Transverse colon (tissue), 4 donors: ENCODE measurements at regions not wholly inside any gene's neighbourhood (a gene's known extent, or its start where the extent isn't known, plus 50 kb on each side); places are given as distances from the start of the nearest gene placed in this dataset.

Source experiments
- CTCF ChIP-seq, 5 experiments: fragments of 200-600 bp in 3 of 5; fragments of 450-650 bp in 2 of 5; sonication (generic) in 3 of 5; IDR thresholded peaks; 1 replicate in 2 of 5; 2 replicates in 3 of 5; pipeline ENCODE4 v1.5.1; 2016 to 2017; ENCODE audit warnings: antibody characterized with exemption in 5 of 5, inconsistent platforms in 3 of 5, mild to moderate bottlenecking in 2 of 5, moderate library complexity in 1 of 5
- POLR2A ChIP-seq: fragments of 450-650 bp; IDR thresholded peaks from one replicate; pipeline ENCODE4 v1.6.1; 2016; ENCODE audit warnings: antibody characterized with exemption, mild to moderate bottlenecking, moderate library complexity
- POLR2AphosphoS5 ChIP-seq, 3 donors: sonication (generic); formaldehyde crosslinking; IDR thresholded peaks; one replicate each; pipeline ENCODE4 v1.6.1; 2016; ENCODE audit warnings: antibody characterized with exemption in 3 of 3

GRCh38 chr6:170017603-170018320 is 266.3 kb downstream of the ERMARD start:
- TF ChIP-seq POLR2A: no peak
- no peak for TF ChIP-seq CTCF (IDR thresholded peaks at IDR 0.05)
- no peak for TF ChIP-seq POLR2AphosphoS5 (IDR thresholded peaks at IDR 0.05)
